ENCODE measurements at regions not wholly inside any gene's neighbourhood (a gene's known extent, or its start where the extent isn't known, plus 50 kb on each side); places are given as distances from the start of the nearest gene placed in this dataset.
"Not testable (repeated sequence)": the region's sequence is repeated elsewhere in the genome, so short reads cannot be mapped to it uniquely, and the experiment has no call there.

- no peak for DNase-seq (ENCODE audit: low spot score)
These were observed 51.6 kb upstream of the POMP start for GRCh38 chr13:28607187-28607955.

- DNase-seq (ENCODE audit: low spot score) = no peak
These were observed 52.5 kb upstream of the POMP start for GRCh38 chr13:28606466-28606865.

GRCh38 chr13:28605147-28605546, 53.8 kb upstream of the POMP start:
- not testable (repeated sequence) for DNase-seq (ENCODE audit: low spot score)

- DNase-seq (ENCODE audit: low spot score) = no peak
These were observed 55.8 kb upstream of the POMP start for GRCh38 chr13:28603043-28603664.

- DNase-seq (ENCODE audit: low spot score) = no peak
These were observed 56.4 kb upstream of the POMP start for GRCh38 chr13:28602580-28602979.

- DNase-seq (ENCODE audit: low spot score) = no peak
These were observed 57.3 kb upstream of the POMP start for GRCh38 chr13:28601581-28601980.

- no peak for DNase-seq (ENCODE audit: low spot score)
These were observed 61.3 kb upstream of the POMP start for GRCh38 chr13:28597641-28598040.

- no peak for DNase-seq (ENCODE audit: low spot score)
These were observed 68.5 kb upstream of the POMP start for GRCh38 chr13:28590461-28590860.

- no peak for DNase-seq (ENCODE audit: low spot score)
These were observed 70.6 kb upstream of the POMP start for GRCh38 chr13:28588296-28588695.

- no peak for DNase-seq (ENCODE audit: low spot score)
These were observed 71.8 kb upstream of the POMP start for GRCh38 chr13:28587174-28587540.

GRCh38 chr13:28586439-28587173, 72.3 kb upstream of the POMP start:
- DNase-seq (ENCODE audit: low spot score) = no peak

GRCh38 chr13:28585561-28585960, 73.4 kb upstream of the POMP start:
- DNase-seq (ENCODE audit: low spot score) = no peak

- DNase-seq (ENCODE audit: low spot score) = no peak
These were observed 74.0 kb upstream of the POMP start for GRCh38 chr13:28584873-28585381.

GRCh38 chr13:28583651-28584091, 75.3 kb upstream of the POMP start:
- no peak for DNase-seq (ENCODE audit: low spot score)

- no peak for DNase-seq (ENCODE audit: low spot score)
These were observed 76.1 kb upstream of the POMP start for GRCh38 chr13:28582892-28583240.

- DNase-seq (ENCODE audit: low spot score) = no peak
These were observed 76.6 kb upstream of the POMP start for GRCh38 chr13:28582225-28582891.

- DNase-seq (ENCODE audit: low spot score) = no peak
These were observed 77.5 kb upstream of the POMP start for GRCh38 chr13:28581451-28581850.

- DNase-seq (ENCODE audit: low spot score) = no peak
These were observed 79.2 kb upstream of the POMP start for GRCh38 chr13:28579736-28580135.

- no peak for DNase-seq (ENCODE audit: low spot score)
These were observed 79.6 kb upstream of the POMP start for GRCh38 chr13:28579322-28579721.

GRCh38 chr13:28576067-28576466, 81.1 kb upstream of the FLT1 start:
- DNase-seq (ENCODE audit: low spot score) = no peak

- no peak for DNase-seq (ENCODE audit: low spot score)
These were observed 80.3 kb upstream of the FLT1 start for GRCh38 chr13:28575200-28575599.

GRCh38 chr13:28574617-28575142, 79.8 kb upstream of the FLT1 start:
- no peak for DNase-seq (ENCODE audit: low spot score)
